ENCODE measurements at regions not wholly inside any gene's neighbourhood (a gene's known extent, or its start where the extent isn't known, plus 50 kb on each side); places are given as distances from the start of the nearest gene placed in this dataset.

DNA sequence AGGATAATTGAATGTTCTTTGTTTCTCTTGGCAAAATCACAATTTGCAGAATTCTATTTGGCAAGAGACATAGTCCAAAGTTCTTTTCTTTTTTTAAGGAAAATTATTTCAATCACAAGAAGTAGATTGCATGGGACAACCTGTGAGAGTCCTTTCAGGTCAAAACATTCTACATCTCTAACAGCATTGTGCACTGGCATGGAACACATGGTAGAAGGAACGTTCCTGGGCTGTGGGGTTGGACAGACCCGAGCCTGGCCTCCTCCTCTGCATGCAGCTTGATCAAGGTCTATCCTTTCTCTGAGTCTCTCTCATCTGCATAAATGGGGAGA is 88.6 kb upstream of the CPSF6 start:
- H4K8ac ChIP-seq (replicated peaks; ENCODE audit: insufficient read length, low read depth, low read length): no peak overlapping the region
- H3K4ac ChIP-seq (ENCODE audit: low read depth, low read length): no peak overlapping the region
- no peak overlapping the region for H3K4me2 ChIP-seq (ENCODE audit: insufficient read depth, insufficient read length, low read length)
- no peaks in the 10 kb centered on the region for H3K9me3 ChIP-seq (ENCODE audit: control insufficient read depth, low read depth, low read length)
- H2BK120ac ChIP-seq (ENCODE audit: low read depth, low read length, poor library complexity, severe bottlenecking): no peak overlapping the region
- no peak overlapping the region for H4K5ac ChIP-seq (ENCODE audit: insufficient read length, low read depth, low read length)
- H3K4me1 ChIP-seq (ENCODE audit: insufficient read depth, low read length): no peaks in the 10 kb centered on the region
- TF ChIP-seq, protein P1, sequence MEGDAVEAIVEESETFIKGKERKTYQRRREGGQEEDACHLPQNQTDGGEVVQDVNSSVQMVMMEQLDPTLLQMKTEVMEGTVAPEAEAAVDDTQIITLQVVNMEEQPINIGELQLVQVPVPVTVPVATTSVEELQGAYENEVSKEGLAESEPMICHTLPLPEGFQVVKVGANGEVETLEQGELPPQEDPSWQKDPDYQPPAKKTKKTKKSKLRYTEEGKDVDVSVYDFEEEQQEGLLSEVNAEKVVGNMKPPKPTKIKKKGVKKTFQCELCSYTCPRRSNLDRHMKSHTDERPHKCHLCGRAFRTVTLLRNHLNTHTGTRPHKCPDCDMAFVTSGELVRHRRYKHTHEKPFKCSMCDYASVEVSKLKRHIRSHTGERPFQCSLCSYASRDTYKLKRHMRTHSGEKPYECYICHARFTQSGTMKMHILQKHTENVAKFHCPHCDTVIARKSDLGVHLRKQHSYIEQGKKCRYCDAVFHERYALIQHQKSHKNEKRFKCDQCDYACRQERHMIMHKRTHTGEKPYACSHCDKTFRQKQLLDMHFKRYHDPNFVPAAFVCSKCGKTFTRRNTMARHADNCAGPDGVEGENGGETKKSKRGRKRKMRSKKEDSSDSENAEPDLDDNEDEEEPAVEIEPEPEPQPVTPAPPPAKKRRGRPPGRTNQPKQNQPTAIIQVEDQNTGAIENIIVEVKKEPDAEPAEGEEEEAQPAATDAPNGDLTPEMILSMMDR (conservative IDR thresholded peaks at IDR 0.05): no peak
- no peak overlapping the region for H3K23ac ChIP-seq (ENCODE audit: insufficient read length, low read depth, low read length)
- H3K27me3 ChIP-seq (ENCODE audit: insufficient read depth, low read length): no peaks in the 10 kb centered on the region
- no peaks in the 10 kb centered on the region for H4K20me1 ChIP-seq (ENCODE audit: control insufficient read depth, insufficient read depth, insufficient read length)
- no peak overlapping the region for H3T11ph ChIP-seq (ENCODE audit: low read length)
- H3K79me1 ChIP-seq (ENCODE audit: insufficient read depth, low read depth, low read length, poor library complexity, severe bottlenecking): no peaks in the 10 kb centered on the region
- H3K14ac ChIP-seq (ENCODE audit: insufficient read depth, low read length): no peak overlapping the region
- no peak overlapping the region for H2BK15ac ChIP-seq (ENCODE audit: low read depth, low read length)
- no peak overlapping the region for H3K27ac ChIP-seq (ENCODE audit: insufficient read length, low read depth, low read length)
- no peak overlapping the region for H2BK20ac ChIP-seq (ENCODE audit: low read depth, low read length, poor library complexity, severe bottlenecking)
- no peaks in the 10 kb centered on the region for H3K79me2 ChIP-seq (ENCODE audit: insufficient read depth, low read length)
- H3K56ac ChIP-seq (ENCODE audit: insufficient read length, low read depth, low read length): no peak overlapping the region
- H3K4me3 Mint-ChIP-seq: no peak overlapping the region
- H2AK5ac ChIP-seq (ENCODE audit: insufficient read length, low read length): no peak overlapping the region
- no peak overlapping the region for H3K18ac ChIP-seq (ENCODE audit: insufficient read length, low read depth, low read length)
- no peaks in the 10 kb centered on the region for H3K36me3 Mint-ChIP-seq (ENCODE audit: insufficient read depth in 1 of 3, low read depth in 3 of 3)
- no peak overlapping the region for H2AFZ ChIP-seq (ENCODE audit: low read length)
- no peak for DNase-seq
- no peak overlapping the region for H3K27ac Mint-ChIP-seq
- no peak overlapping the region for H3K9ac ChIP-seq (ENCODE audit: extremely low read depth, insufficient read length, low read length)
- WGBS (ENCODE audit: extremely low coverage, insufficient read length, low lambda C conversion rate): no CpG with 5 or more reads among the region's 2 CpGs
- no peak overlapping the region for H4K91ac ChIP-seq (ENCODE audit: insufficient read length, low read depth, low read length)
- H2BK12ac ChIP-seq (ENCODE audit: insufficient read length, low read depth, low read length): no peak overlapping the region
- H3K9me3 Mint-ChIP-seq: no peaks in the 10 kb centered on the region
- H3K4me1 Mint-ChIP-seq: peaks cover 5 to 6% of the 10 kb centered on the region in 2 experiments; a peak in 3 of 4 replicates
- H3K27me3 Mint-ChIP-seq (ENCODE audit: low read depth): peaks cover 3% of the 10 kb centered on the region; the same call in 1 of the 2 replicates
- H2BK5ac ChIP-seq (ENCODE audit: insufficient read length, low read length): no peak overlapping the region
- no peaks in the 10 kb centered on the region for H3K23me2 ChIP-seq (ENCODE audit: insufficient read length, low read depth, low read length, poor library complexity, severe bottlenecking)
